CD4-positive, alpha-beta T cell treated with Interleukin-1 beta for 1 hour (primary cell): ENCODE measurements at regions not wholly inside any gene's neighbourhood (a gene's known extent, or its start where the extent isn't known, plus 50 kb on each side); places are given as distances from the start of the nearest gene placed in this dataset.

ENCODE experiments used
- DNase-seq, 2 donors: peaks; one replicate each; pipeline ENCODE4 v3.0.0-alpha.2; 2020 to 2022

DNA sequence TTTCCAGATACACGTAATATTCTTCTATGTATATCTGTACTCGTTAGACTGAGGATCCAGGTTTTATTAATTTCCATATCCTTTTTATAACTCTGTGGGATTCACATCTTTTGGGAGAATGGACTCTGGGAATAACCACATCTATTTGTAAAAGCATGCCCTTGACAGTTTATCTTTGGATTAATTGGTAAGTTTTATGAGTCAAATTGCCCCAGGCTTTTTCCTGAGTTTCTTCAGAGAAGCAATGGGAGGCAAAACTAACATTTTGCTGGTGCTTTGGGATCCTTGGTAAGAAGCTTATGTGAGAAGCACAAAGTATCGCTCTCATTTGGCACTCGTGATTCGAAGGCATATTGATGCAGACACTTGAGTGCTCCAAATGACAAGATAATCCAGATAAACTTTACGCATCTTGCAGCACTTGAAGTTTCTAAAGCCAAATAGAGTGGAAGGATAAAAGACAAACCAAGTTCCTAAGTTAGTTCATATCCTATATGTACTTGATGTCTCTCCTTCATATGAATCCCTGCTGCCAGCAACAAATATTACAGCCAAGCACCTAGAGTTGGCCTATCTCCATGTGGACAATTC is 324.7 kb downstream of the TLE4 start:
- no peak for DNase-seq

DNA sequence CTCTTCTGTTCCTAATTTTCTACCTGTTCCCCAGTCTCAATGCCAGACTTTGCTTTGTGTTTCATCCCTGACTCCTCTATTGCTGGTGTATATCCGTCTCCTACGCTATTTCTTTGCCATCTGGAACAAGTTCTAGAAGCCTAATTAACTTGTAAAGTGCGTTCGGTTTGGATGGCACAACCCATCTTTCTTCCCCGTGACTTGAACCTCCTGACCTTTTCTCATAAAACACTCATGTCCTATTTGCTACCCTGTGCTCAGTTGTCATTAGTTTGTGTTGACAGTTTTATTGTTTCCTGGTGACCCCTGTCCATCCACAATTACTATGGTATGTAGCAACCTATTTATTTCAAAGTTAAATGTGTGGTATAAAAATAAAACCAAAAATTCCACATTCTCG is 323.5 kb downstream of the TLE4 start:
- DNase-seq = no peak

GRCh38 chr9:79889369-79889768 is 317.6 kb downstream of the TLE4 start:
- DNase-seq = no peak

DNA sequence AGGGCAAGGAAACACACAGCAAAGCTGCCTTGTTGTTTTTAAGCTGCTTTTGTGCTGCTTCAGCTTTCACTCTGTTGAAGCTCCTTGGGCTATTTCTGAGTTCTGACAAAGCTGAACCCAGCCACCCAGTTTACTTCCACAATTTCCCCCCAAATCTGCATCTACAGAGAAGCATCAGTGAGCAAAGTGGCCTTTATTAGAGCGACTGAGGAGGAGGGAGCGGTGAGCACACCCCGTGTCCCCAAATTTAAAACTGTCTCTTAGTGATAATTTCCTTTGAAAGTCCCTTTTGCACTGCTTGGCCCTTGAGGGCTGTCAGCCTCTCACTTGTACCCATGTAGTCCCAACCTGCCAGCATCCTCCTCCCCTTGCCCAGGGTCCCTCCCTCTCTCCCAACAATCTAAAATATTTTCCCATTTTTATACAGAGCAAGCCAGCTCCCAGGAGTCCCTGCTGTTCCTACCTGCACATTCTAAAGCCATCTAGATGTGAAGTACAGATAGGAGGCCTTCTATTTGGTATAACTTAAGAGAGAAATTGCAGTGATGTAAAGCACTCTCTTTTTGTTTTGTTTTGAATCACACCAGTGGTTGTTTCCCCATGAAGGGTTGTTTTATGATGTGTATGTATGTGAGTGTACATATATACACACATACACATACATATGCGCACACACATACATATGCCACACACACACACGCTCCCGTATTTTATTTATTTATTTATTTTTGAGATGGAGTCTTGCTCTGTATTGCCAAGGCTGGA is 313.5 kb downstream of the TLE4 start:
- no peak for DNase-seq

DNA sequence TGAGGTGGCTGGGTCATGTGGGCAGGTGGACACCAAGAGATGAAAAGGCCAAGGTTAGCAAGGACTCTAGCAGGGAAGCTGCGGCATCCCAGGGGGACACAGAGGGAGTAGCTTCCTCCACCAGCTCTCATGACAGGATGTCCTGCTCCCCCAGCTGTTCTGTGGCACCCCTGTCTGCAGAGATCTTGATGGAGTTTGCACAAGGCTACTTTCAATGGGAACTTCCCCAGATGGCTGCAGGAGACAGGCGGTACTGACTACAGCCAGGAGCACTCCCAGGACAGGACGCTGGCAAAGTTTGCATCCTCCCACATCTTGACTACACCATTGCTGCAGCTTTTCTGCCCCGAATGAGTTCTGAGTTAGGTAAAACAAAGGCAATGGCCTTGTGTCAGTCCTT is 312.8 kb downstream of the TLE4 start:
- no peak for DNase-seq

- peak; percentile 55 to 60 for DNase-seq
These were observed 311.4 kb downstream of the TLE4 start for GRCh38 chr9:79883073-79883645.

- no peak for DNase-seq
These were observed 308.9 kb downstream of the TLE4 start for GRCh38 chr9:79880626-79881025.

DNA sequence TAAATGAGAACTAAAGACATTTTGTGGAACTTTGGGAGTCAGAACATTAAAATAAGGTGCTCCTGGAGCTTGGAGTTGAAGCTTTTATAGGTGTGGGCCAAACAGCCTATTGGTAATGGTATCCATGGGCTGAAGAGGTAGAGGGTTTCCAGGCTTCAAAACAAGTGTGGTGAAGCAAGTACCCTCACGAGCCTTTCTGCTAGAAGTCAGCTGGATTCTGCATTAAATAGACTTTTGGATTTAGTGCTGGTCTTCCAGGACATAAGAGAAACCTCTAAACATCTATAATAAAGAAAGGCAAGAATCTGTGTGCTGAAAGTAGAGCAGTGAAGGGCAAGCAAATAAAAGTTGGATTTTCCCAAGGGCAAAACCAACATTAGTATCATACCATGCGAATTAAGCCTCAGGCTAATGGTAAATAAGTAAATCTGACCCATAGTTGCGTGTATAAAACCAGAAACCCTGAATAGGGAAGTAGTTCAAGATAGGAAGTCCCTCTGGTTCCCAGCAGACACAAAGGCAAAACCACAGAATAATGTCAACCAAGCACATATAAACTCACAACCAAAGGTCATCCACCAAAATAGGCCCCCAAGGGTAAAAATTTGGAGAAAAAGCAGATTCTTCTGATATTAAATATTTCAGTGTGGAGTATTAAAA is 306.3 kb downstream of the TLE4 start:
- DNase-seq = no peak

DNA sequence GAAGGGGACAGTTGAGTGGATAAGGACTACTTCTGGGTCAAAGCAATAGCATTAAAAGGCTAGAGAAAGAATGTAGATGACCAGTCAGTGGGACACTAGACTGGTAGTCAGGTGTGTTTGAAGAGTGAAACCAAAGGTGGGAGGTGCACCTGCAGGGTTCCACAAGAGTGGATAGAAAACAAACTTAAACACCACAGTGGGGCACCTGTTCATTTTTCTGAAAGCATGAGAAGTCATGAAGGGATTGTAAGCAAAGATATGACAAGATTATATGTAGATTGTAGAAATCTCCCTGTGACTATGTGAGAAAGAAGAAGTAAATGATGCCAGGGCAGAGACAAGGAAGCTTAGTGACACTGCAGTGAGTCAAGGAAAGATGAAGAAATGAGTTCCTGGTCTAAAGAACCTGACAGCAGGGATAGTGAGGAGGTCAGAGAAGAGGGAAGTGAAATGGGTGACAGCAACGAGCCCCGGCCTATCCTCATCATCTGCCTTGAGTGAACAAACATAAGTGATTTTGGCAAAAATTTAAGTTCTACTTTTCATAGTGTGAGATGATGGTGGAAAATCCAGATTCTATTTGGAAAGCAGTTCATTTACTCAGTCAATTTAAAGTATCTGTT is 296.9 kb downstream of the TLE4 start:
- peak in 1 of 2 donors; percentile 61 for DNase-seq

DNA sequence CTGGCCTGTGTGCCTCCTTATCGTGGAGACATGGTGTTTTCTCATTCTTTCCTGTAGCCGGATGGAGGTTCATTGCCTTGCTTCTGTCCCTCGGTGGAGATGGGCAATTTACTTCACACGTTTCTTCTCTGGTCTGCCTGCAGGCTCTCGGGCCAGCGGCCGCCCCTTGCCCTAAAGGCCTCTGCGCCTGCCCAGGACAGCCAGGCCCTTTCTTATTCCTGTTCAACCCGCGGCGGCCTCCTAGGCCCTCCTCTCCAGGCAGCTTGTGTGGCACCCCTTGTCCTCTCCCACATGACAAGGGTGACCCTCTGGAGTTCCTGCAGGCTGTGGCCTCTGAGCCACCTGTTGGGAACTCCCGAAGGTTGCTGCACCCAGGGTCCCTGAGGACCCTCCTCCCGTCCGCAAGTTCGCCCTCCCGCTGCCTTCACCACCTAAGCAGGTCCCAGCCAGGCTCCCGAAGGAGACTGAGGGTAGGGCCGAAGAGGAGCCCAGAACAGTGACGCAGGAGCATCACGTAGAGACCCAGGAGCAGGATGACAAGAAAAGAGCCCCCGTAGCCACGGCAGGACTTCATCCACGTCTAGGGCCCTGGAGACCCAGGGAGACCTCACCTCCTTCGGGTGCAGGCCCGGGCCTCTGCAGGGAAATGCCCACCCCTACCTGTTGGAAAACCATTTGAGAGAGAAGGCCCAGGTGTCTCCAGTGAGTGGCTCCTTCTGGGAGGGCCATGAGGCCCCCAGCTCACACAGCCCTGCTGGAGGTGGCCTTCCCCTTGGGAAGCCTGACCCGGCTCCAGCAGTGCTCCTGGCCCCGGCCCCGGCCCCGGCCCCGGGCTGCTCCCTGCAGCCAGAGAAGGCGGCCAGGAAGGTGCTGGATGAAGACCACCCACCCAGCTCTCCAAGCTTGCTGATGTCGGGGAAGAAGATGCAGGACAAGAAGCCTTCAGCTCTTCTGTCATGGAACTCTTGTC is 291.4 kb downstream of the TLE4 start:
- no peak for DNase-seq

GRCh38 chr9:79858508-79858907 is 286.7 kb downstream of the TLE4 start:
- DNase-seq = peak; percentile 31 to 69

GRCh38 chr9:79857188-79857587 is 285.4 kb downstream of the TLE4 start:
- no peak for DNase-seq

GRCh38 chr9:79847074-79847473 is 275.3 kb downstream of the TLE4 start:
- DNase-seq = no peak

GRCh38 chr9:79829566-79830302 is 258.0 kb downstream of the TLE4 start:
- no peak for DNase-seq

DNA sequence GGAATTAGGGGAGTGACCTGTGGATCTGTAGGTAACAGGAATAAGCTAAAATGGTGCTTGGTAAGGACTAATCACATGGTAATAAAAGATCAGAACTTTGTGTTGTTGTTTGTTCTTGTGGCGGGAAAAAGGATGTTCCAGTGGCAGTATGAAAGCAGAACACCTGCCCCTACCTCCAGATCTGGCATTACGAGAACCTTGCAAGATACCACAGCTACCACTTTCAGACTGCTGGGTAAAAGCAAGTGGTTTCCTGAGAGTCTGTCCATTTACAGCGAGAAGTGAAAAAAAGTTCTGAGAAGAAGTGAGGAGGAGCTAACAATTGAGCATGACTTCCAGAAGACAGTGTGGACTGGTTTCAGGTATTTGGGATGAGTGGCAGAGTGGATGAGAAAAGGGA is 252.5 kb downstream of the TLE4 start:
- no peak for DNase-seq

DNA sequence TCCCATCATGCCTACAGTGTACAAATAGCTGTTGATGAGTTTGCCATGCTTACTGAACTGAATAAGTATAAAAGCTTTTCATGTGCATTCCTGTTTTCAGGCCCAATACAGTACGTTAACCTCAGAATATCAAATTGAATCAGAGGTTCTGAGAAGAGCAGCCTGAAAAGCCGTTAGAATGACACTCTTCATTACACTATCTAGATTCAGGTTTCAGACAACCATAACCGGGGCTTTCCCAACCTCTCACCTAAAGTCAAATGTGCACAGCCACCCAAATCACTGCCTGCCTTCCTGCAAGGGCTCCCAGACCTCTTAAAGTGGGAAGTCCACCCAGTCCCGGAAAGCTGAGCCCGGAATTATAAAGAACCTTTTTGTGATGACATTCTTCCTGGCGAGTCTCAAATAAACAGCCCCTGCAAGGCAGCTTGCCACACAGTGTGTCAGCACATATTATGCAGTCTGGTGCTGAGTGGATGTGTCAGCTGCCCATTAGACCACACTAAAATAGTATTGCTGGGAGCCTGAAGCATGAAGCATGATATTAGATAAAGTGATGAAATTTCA is 245.8 kb downstream of the TLE4 start:
- DNase-seq = no peak

DNA sequence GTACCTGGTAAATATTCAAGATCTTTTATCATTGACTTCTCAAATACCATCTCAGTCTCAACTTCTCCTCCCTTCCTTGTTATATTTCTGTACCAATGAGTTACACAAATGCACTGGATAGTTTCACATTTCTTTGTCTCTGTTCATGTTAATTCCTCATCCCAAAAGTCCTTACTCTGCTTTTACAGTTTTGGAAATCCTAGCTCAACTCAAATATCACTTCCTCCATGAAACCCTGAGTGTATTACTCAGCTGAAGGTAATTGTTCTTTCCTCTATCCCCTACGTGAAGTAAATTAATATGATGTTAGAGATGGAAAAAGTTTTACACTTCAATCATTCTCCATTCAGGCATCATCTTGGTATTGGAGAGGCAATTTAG is 241.5 kb downstream of the TLE4 start:
- DNase-seq = no peak

GRCh38 chr9:79812507-79813257 is 240.9 kb downstream of the TLE4 start:
- peak in 1 of 2 donors; percentile 13 for DNase-seq

DNA sequence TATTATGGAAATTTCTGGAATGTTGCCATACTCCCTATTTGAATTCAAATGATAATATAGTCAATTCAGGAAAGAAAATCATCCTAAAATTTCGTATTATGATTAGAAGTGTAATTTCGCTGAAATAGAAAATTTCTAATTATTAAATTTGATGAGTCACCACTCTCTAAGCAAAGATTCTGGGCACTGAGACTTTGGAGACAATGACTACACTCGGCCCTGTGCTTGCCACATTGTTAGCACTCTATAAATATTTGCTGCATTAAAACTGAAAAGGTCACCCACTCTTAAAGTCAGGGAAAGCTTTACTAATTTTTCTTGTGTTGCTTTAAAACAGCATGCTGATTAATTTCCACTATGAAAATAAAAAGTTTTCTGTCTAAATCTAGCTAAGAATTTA is 240.3 kb downstream of the TLE4 start:
- DNase-seq = no peak

- no peak for DNase-seq
These were observed 238.2 kb downstream of the TLE4 start for GRCh38 chr9:79809931-79810330.
